Esophagus squamous epithelium (tissue), 5 donors: ENCODE measurements at regions not wholly inside any gene's neighbourhood (a gene's known extent, or its start where the extent isn't known, plus 50 kb on each side); places are given as distances from the start of the nearest gene placed in this dataset.
A peak's percentile ranks its signal among the peaks of the same experiment; 100 is the strongest.

Source experiments
- DNase-seq: peaks from one replicate; lab custom pipeline; 2025; lab: John Stamatoyannopoulos, UW
- H3K27ac ChIP-seq, 4 donors: fragments of 200-600 bp; sonication (generic); one replicate each; pipeline ENCODE4 v1.5.1; 2016 to 2019; ENCODE audit warnings: mild to moderate bottlenecking in 1 of 4
- H3K27me3 ChIP-seq, 4 donors: fragments of 200-600 bp; sonication (generic); 1 replicate in 3 of 4; 2 replicates in 1 of 4; pipeline versions ENCODE4 v1.5.1 to v1.6.0; 2017 to 2021; ENCODE audit warnings: antibody characterized with exemption in 1 of 4
- H3K36me3 ChIP-seq, 3 donors: fragments of 200-600 bp; sonication (generic); one replicate each; pipeline ENCODE4 v1.5.1; 2016 to 2019
- H3K4me1 ChIP-seq, 3 donors: fragments of 200-600 bp; sonication (generic); one replicate each; pipeline ENCODE4 v1.5.1; 2017 to 2019
- H3K4me3 ChIP-seq, 4 donors: fragments of 200-600 bp; sonication (generic); 1 replicate in 3 of 4; 2 replicates in 1 of 4; pipeline ENCODE4 v1.5.1; 2016 to 2019; ENCODE audit warnings: mild to moderate bottlenecking in 2 of 4, moderate library complexity in 1 of 4
- H3K9me3 ChIP-seq, 3 donors: fragments of 200-600 bp; sonication (generic); one replicate each; pipeline ENCODE4 v1.5.1; 2016 to 2019
- CTCF ChIP-seq, 6 experiments: fragments of 450-650 bp in 4 of 6; fragments of 200-600 bp in 2 of 6; sonication (generic) in 2 of 6; IDR thresholded peaks; one replicate each; pipeline ENCODE4 v1.5.1; 2016 to 2019; ENCODE audit warnings: antibody characterized with exemption in 6 of 6, mild to moderate bottlenecking in 4 of 6, moderate library complexity in 4 of 6
- POLR2A ChIP-seq, 4 donors: fragments of 450-650 bp; IDR thresholded peaks; one replicate each; pipeline ENCODE4 v1.6.1; 2017; ENCODE audit warnings: antibody characterized with exemption in 4 of 4, mild to moderate bottlenecking in 4 of 4, moderate library complexity in 3 of 4
- WGBS, 2 donors: methylation state at CpG; one replicate each; pipeline ENCODE4 v1.1.5; 2018; 5-methylcytosine and 5-hydroxymethylcytosine counted together
- intact Hi-C: fragments of 100-400 bp; cut with DNase I; formaldehyde crosslinking; loops from one replicate; pipeline ENCODE4 v1.15.0; 2022
- donor health status: DM: yes; HTN: yes; CAD: no.

GRCh38 chr2:64762301-64762997 is 108.7 kb upstream of the SERTAD2 start:
- no peak for TF ChIP-seq CTCF (IDR thresholded peaks at IDR 0.05)
- TF ChIP-seq POLR2A (IDR thresholded peaks at IDR 0.05): no peak
- 81% methylated on average over 4 of the region's 4 CpGs for WGBS, 2 donors

GRCh38 chr2:64763126-64763525 is 109.4 kb upstream of the SERTAD2 start:
- Histone ChIP-seq H3K9me3 (no peaks in the 10 kb centered on the region), H3K4me3 (no peak overlapping the region), H3K27me3 (no peaks in the 10 kb centered on the region), H3K27ac (no peak overlapping the region), H3K36me3 (no peaks in the 10 kb centered on the region), H3K4me1 (peaks cover 0 to 12% (median 0%) of the 10 kb centered on the region in 3 donors)
- DNase-seq: no peak
- TF ChIP-seq POLR2A (IDR thresholded peaks at IDR 0.05) (no peak), CTCF (IDR thresholded peaks at IDR 0.05) (no peak)
- 43 to 68% methylated on average over 1 of the region's 1 CpG for WGBS, 2 donors
- intact Hi-C loops: no loop called here

More at GRCh38 chr2:64762301-64762997, 108.7 kb upstream of the SERTAD2 start:
- H3K4me3 ChIP-seq: no peak overlapping the region
- H3K9me3 ChIP-seq: no peaks in the 10 kb centered on the region
- H3K27me3 ChIP-seq: no peaks in the 10 kb centered on the region
- DNase-seq: no peak
- no peak overlapping the region for H3K27ac ChIP-seq
- H3K4me1 ChIP-seq: peaks cover 0 to 10% (median 0%) of the 10 kb centered on the region in 3 donors
- intact Hi-C loops: no loop called here
- H3K36me3 ChIP-seq: no peaks in the 10 kb centered on the region

GRCh38 chr2:64765160-64765805 is 111.6 kb upstream of the SERTAD2 start:
- Histone ChIP-seq H3K36me3 (no peaks in the 10 kb centered on the region), H3K4me1 (peaks cover 0 to 34% (median 0%) of the 10 kb centered on the region in 3 donors), H3K4me3 (no peak overlapping the region), H3K27ac (no peak overlapping the region), H3K27me3 (no peaks in the 10 kb centered on the region), H3K9me3 (no peaks in the 10 kb centered on the region)
- DNase-seq: no peak
- WGBS, 2 donors: 75 to 88% methylated on average over 4 of the region's 4 CpGs
- intact Hi-C loops: no loop called here
- TF ChIP-seq CTCF (IDR thresholded peaks at IDR 0.05): no peak

- Histone ChIP-seq H3K4me3 (peak overlapping the region; percentile 56 to 91 (median 82)), H3K36me3 (no peaks in the 10 kb centered on the region), H3K4me1 (peaks cover 0 to 43% (median 0%) of the 10 kb centered on the region in 3 donors), H3K9me3 (no peaks in the 10 kb centered on the region), H3K27me3 (no peaks in the 10 kb centered on the region), H3K27ac (peak overlapping the region; percentile 90 to 99 (median 96))
- TF ChIP-seq CTCF (IDR thresholded peaks at IDR 0.05): no peak
- TF ChIP-seq POLR2A (IDR thresholded peaks at IDR 0.05): no peak
- intact Hi-C loops: no loop called here
- no peak for DNase-seq
- WGBS, 2 donors: 0 to 1% methylated on average over 13 of the region's 13 CpGs
Measured at GRCh38 chr2:64766841-64767669, 113.3 kb upstream of the SERTAD2 start.
